Stimulated activated naive CD8-positive, alpha-beta T cell treated with anti-CD3 and anti-CD28 coated beads, Interleukin-15, amount 100 ng/mL, for 72 hours (primary cell): ENCODE measurements at regions not wholly inside any gene's neighbourhood (a gene's known extent, or its start where the extent isn't known, plus 50 kb on each side); places are given as distances from the start of the nearest gene placed in this dataset.
"Not testable (repeated sequence)": the region's sequence is repeated elsewhere in the genome, so short reads cannot be mapped to it uniquely, and the experiment has no call there.

Experiments
- ATAC-seq: fragments of 150-1000 bp; cut with Tn5 transposase; 2 replicates; pipeline ENCODE4 v1.10.0; 2021; ENCODE audit warnings: mild to moderate bottlenecking, moderate library complexity
- DNase-seq, 2 donors: peaks; one replicate each; pipeline ENCODE4 v3.0.0; 2021 to 2022
- H3K27ac Mint-ChIP-seq, 2 donors: one replicate each; pipeline ENCODE4 v1.8.0; 2022; ENCODE audit warnings: mild to moderate bottlenecking in 2 of 2, mixed read lengths in 2 of 2, moderate library complexity in 2 of 2
- H3K27me3 Mint-ChIP-seq: one replicate; pipeline ENCODE4 v1.8.0; 2022; ENCODE audit warnings: mixed read lengths
- H3K4me1 Mint-ChIP-seq: one replicate; pipeline ENCODE4 v1.8.0; 2022; ENCODE audit warnings: mild to moderate bottlenecking, mixed read lengths
- H3K4me3 Mint-ChIP-seq, 2 donors: one replicate each; pipeline ENCODE4 v1.8.0; 2022; ENCODE audit warnings: mild to moderate bottlenecking in 2 of 2, mixed read lengths in 2 of 2, moderate library complexity in 1 of 2
- H3K9me3 Mint-ChIP-seq, 2 donors: one replicate each; pipeline ENCODE4 v1.8.0; 2022; ENCODE audit warnings: mixed read lengths in 2 of 2

DNA sequence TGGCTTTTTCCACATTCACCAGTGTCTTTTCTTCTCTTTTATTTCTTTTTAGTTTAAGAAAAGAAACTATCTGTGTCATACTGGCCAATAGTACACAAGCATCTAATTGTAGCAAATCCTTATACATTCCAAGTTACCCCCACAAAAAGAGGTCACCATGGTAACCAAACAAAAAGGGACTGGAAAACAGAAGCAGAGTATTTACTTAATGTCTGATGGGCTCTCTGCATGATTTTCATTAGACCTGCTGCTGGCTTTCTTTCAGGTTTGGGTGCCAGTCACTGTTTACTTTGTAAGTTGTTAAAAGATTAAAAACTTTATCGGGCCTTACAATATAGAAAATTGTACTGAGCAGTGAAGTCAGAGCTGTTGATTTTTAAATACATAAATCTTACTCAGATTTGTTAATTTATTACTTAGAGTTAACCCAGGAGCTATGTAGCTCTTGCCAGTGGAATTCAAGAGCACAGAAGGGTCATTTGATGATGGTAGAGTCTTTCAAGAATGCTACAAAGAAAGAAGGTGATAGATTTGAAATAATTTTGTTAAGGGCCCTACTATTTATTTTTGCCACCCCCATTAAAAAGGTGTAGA lies 123.9 kb downstream of the BRMS1L start:
- no peak overlapping the region for H3K27ac Mint-ChIP-seq
- no peaks in the 10 kb centered on the region for H3K9me3 Mint-ChIP-seq
- H3K4me1 Mint-ChIP-seq = no peaks in the 10 kb centered on the region
- H3K27me3 Mint-ChIP-seq = no peaks in the 10 kb centered on the region
- H3K4me3 Mint-ChIP-seq = no peak overlapping the region
- DNase-seq = no peak
- ATAC-seq = no peak

DNA sequence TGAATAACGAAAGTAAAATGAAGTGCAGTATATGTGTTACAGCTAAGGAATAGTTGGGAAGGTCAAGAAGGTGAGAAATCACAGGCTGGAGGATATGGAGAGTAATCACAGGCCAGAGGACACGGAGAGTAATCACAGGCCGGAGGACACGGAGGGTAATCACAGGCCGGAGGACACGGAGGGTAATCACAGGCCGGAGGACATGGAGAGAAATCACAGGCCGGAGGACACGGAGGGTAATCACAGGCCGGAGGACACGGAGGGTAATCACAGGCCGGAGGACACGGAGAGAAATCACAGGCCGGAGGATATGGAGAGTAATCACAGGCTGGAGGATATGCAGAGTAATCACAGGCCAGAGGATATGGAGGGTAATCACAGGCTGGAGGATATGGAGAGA lies 121.8 kb downstream of the BRMS1L start:
- DNase-seq, H3K27me3 Mint-ChIP-seq, ATAC-seq, H3K4me3 Mint-ChIP-seq, H3K4me1 Mint-ChIP-seq, H3K27ac Mint-ChIP-seq, H3K9me3 Mint-ChIP-seq: not testable (repeated sequence)

DNA sequence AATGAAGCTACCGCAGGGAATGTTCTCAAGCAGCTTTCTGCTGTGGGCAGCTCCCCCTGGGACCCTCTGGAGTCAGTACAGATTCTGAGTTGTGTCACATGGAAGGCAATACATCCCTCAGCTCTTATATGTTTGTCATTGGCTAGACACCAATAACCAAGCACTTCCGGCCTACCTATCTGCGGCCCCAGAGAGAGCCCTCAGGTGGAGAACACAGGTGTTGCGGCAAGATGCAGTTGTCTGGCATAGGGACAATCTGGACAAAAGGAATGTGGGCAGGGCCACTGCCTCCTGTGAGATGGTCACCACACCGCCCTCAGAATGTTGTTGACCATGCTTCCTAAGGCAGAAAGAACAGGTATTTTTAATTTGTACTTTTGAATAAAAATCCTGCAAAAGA lies 118.7 kb downstream of the BRMS1L start:
- H3K4me1 Mint-ChIP-seq = peaks cover 8% of the 10 kb centered on the region
- ATAC-seq = peak; percentile 56
- no peaks in the 10 kb centered on the region for H3K27me3 Mint-ChIP-seq
- peak; percentile 17 to 30 for DNase-seq
- H3K27ac Mint-ChIP-seq = no peak overlapping the region
- no peak overlapping the region for H3K4me3 Mint-ChIP-seq
- H3K9me3 Mint-ChIP-seq = no peaks in the 10 kb centered on the region

DNA sequence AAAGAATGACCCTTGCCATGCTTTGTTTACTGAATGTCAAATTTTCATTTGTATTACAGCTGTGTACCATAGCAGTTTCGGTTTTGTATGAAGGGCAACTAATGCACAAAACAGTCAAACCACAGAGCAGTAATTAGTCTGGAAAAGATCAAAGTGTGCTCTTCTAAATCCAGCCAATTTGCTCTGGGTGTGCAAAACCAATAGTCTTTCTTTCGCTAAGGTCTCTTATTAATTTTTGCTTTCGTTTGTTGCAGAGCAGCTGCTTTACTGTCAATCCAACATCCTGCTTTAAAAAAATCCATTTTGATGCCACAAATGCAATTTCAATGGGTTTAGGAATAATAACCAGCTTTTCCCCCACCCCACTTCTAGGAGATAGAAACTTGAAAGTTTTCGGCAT lies 114.2 kb downstream of the BRMS1L start:
- Mint-ChIP-seq H3K9me3 (no peaks in the 10 kb centered on the region), H3K4me3 (no peak overlapping the region), H3K27ac (no peak overlapping the region), H3K27me3 (no peaks in the 10 kb centered on the region), H3K4me1 (peaks cover 10% of the 10 kb centered on the region)
- DNase-seq = no peak
- peak; percentile 48 for ATAC-seq

GRCh38 chr14:35938770-35939169 lies 112.6 kb downstream of the BRMS1L start:
- Mint-ChIP-seq H3K27ac (no peak overlapping the region), H3K4me1 (peaks cover 22% of the 10 kb centered on the region), H3K9me3 (no peaks in the 10 kb centered on the region), H3K27me3 (no peaks in the 10 kb centered on the region), H3K4me3 (no peak overlapping the region)
- DNase-seq (no peak), ATAC-seq (no peak)

DNA sequence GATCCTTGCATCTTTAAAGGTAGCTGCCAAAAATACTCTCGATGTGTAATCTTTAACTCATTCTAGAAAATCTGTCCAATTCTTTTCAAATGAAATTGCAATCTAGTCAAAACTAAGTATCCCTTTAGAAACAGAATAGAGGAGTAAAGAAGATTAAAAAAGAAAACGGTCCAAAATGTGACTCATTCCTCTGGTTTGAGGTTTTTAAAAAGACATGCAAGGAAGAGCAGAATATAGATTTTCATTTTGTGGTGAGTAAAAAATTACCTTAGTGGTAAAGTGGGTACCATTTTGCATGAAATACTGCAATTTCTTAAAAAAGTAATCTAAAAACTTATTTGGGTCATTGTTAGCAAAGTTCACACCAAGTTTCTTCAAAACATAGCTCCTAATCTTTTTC lies 108.4 kb downstream of the BRMS1L start:
- no peak for DNase-seq
- H3K4me1 Mint-ChIP-seq = peaks cover 41% of the 10 kb centered on the region
- H3K27me3 Mint-ChIP-seq = no peaks in the 10 kb centered on the region
- peaks cover 0 to 6% of the 10 kb centered on the region in 2 donors for H3K9me3 Mint-ChIP-seq
- no peak overlapping the region for H3K27ac Mint-ChIP-seq
- H3K4me3 Mint-ChIP-seq = peak overlapping the region; percentile 9 to 39
- ATAC-seq = peak; percentile 67

DNA sequence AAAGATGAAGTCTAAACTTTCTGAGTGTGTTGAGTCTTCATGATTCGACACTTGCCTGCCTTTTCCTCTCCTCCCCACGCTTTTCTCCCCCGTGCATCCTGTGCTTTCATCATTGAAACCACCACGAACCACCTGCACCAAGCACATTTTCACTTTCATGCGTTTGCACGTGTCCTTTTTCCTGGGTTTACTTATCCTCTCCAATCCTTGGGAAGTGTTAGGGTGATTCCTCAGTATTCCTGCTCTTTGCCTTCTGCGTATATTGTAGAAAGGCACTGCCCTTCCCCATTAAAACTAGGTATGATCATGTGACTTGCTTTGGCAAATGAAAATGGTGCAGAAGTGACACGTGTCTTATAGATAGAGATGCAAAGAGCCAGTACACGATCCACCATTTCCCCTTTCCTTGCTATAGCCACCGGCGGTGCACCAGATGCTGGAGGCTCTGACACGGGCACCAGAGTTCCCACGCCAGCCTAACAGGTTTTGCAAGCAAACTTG lies 106.6 kb downstream of the BRMS1L start:
- H3K27me3 Mint-ChIP-seq = no peaks in the 10 kb centered on the region
- DNase-seq (peak; percentile 44 to 60), ATAC-seq (peak; percentile 90)
- peak overlapping the region; percentile 90 to 98 for H3K27ac Mint-ChIP-seq
- peaks cover 46% of the 10 kb centered on the region for H3K4me1 Mint-ChIP-seq
- H3K9me3 Mint-ChIP-seq = peaks cover 0 to 6% of the 10 kb centered on the region in 2 donors
- H3K4me3 Mint-ChIP-seq = peak overlapping the region; percentile 83 to 89

- H3K27ac Mint-ChIP-seq = peak overlapping the region in 1 of 2 donors; percentile 24
- peaks cover 0 to 6% of the 10 kb centered on the region in 2 donors for H3K9me3 Mint-ChIP-seq
- no peaks in the 10 kb centered on the region for H3K27me3 Mint-ChIP-seq
- peak overlapping the region; percentile 83 to 89 for H3K4me3 Mint-ChIP-seq
- ATAC-seq = peak; percentile 25
- peaks cover 46% of the 10 kb centered on the region for H3K4me1 Mint-ChIP-seq
- DNase-seq = no peak
These were observed 106.0 kb downstream of the BRMS1L start for GRCh38 chr14:35932136-35932535.

- H3K4me1 Mint-ChIP-seq = peaks cover 46% of the 10 kb centered on the region
- H3K9me3 Mint-ChIP-seq = peaks cover 0 to 6% of the 10 kb centered on the region in 2 donors
- ATAC-seq (no peak), DNase-seq (no peak)
- no peak overlapping the region for H3K4me3 Mint-ChIP-seq
- no peak overlapping the region for H3K27ac Mint-ChIP-seq
- H3K27me3 Mint-ChIP-seq = no peaks in the 10 kb centered on the region
These were observed 105.2 kb downstream of the BRMS1L start for GRCh38 chr14:35931346-35931745.

DNA sequence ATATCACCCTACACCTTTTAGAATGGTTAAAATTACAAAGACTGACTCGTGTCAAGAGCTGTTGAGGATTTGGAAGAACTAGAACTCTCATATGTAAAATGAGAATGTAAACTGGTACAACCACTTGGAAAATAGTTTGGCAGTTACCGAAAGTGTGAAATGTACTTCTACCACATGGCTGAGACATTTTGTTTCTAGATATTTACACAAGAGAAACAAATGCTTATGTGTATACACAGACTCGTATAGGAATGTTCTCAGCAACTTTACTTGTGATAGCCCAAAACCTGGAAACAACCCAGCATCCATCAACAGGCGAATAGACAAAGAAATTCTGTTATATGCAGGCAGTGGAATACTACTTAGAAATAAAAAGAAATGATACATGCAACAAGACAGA lies 103.0 kb downstream of the BRMS1L start:
- H3K9me3 Mint-ChIP-seq = peaks cover 0 to 6% of the 10 kb centered on the region in 2 donors
- no peak overlapping the region for H3K27ac Mint-ChIP-seq
- no peak for DNase-seq
- no peak for ATAC-seq
- H3K27me3 Mint-ChIP-seq = no peaks in the 10 kb centered on the region
- no peak overlapping the region for H3K4me3 Mint-ChIP-seq
- peaks cover 35% of the 10 kb centered on the region for H3K4me1 Mint-ChIP-seq

DNA sequence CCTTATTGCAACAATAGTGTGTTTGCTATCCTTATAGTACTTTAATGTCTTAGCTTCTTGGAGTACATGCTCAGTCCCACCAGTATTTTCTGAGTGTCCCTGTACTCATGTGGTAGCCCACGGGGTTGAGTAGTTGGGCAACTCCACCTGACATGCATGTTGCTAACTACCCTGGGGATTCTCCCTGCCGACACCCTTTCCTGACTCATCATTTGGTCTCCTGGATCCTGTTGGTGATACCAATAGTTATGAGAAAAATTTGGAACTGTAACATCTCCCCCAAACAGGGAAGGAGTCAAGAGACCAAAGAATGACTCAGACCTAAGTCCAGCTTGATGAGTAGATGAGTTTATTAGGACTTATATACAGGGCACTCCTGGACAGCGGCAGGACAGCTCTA lies 101.6 kb downstream of the BRMS1L start:
- DNase-seq (peak in 1 of 2 donors; percentile 21), ATAC-seq (no peak)
- H3K9me3 Mint-ChIP-seq = peaks cover 0 to 3% of the 10 kb centered on the region in 2 donors
- peaks cover 25% of the 10 kb centered on the region for H3K4me1 Mint-ChIP-seq
- no peak overlapping the region for H3K4me3 Mint-ChIP-seq
- no peaks in the 10 kb centered on the region for H3K27me3 Mint-ChIP-seq
- H3K27ac Mint-ChIP-seq = no peak overlapping the region

DNA sequence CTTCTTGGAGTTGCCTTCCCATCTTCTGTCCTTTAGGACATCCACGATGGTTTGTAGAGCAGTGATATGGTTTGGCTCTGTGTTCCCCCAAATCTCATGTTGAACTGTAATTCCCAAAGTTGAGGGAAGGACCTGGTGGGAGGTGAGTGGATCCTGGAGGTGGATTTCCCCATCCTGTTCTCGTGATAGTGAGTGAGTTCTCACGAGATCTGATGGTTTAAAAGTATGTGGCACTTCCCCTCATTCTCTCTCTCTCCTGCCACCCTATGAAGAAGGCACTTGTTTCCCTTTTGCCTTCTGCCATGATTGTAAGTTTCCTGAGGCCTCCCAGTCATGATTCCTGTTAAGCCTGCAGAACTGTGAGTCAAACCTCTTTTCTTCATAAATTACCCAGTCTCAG lies 99.2 kb downstream of the BRMS1L start:
- Mint-ChIP-seq H3K27me3 (no peaks in the 10 kb centered on the region), H3K9me3 (no peaks in the 10 kb centered on the region), H3K4me3 (no peak overlapping the region), H3K4me1 (peaks cover 7% of the 10 kb centered on the region), H3K27ac (no peak overlapping the region)
- DNase-seq (no peak), ATAC-seq (no peak)

GRCh38 chr14:35922590-35922989 lies 96.5 kb downstream of the BRMS1L start:
- H3K4me3 Mint-ChIP-seq, H3K9me3 Mint-ChIP-seq, DNase-seq, H3K27me3 Mint-ChIP-seq, H3K27ac Mint-ChIP-seq, H3K4me1 Mint-ChIP-seq, ATAC-seq: not testable (repeated sequence)

- Mint-ChIP-seq H3K27ac (no peak overlapping the region), H3K4me3 (no peak overlapping the region), H3K9me3 (peaks cover 14 to 17% of the 10 kb centered on the region in 2 donors), H3K27me3 (no peaks in the 10 kb centered on the region), H3K4me1 (no peaks in the 10 kb centered on the region)
- DNase-seq (no peak), ATAC-seq (no peak)
These were observed 95.6 kb downstream of the BRMS1L start for GRCh38 chr14:35921745-35922144.
